ENCODE measurements at regions not wholly inside any gene's neighbourhood (a gene's known extent, or its start where the extent isn't known, plus 50 kb on each side); places are given as distances from the start of the nearest gene placed in this dataset.
A peak's percentile ranks its signal among the peaks of the same experiment; 100 is the strongest.

GRCh38 chr7:16978358-16979244, 96.8 kb upstream of the AGR3 start:
- no peak for DNase-seq (ENCODE audit: extremely low spot score)
- ChIA-PET POLR2A (no interaction called here), CTCF (interaction anchor here (0.7 to 2.1 kb wide), 7 partner anchors 9 to 669 kb away, joined by 3 to 4 read pairs (median 3); no protein-coding TSS in a partner anchor)
- no peak for TF ChIP-seq CTCF (IDR thresholded peaks at IDR 0.05; ENCODE audit: control extremely low read depth, extremely low read depth, low read depth, missing control alignments)

- DNase-seq (ENCODE audit: extremely low spot score): no peak
- ChIA-PET CTCF (interaction anchor here (1.1 to 4.9 kb wide), 5 partner anchors 11 to 667 kb away, joined by 3 to 30 read pairs (median 4); no protein-coding TSS in a partner anchor), POLR2A (no interaction called here)
- no peak for TF ChIP-seq CTCF (IDR thresholded peaks at IDR 0.05; ENCODE audit: control extremely low read depth, extremely low read depth, low read depth, missing control alignments)
Measured at GRCh38 chr7:16980539-16980938, 98.8 kb upstream of the AGR3 start.

GRCh38 chr7:16982640-16983350, 101.0 kb upstream of the AGR3 start:
- TF ChIP-seq CTCF (IDR thresholded peaks at IDR 0.05; ENCODE audit: control extremely low read depth, extremely low read depth, low read depth, missing control alignments): peak; percentile 88
- no peak for DNase-seq (ENCODE audit: extremely low spot score)
- ChIA-PET POLR2A (no interaction called here), CTCF (interaction anchor here (0.6 to 4.9 kb wide), 50 partner anchors 8 to 690 kb away, joined by 3 to 30 read pairs (median 4); partner anchors contain the start of gene AHR)

GRCh38 chr7:16984375-16984774, 102.6 kb upstream of the AGR3 start:
- POLR2A ChIA-PET: no interaction called here
- TF ChIP-seq CTCF (IDR thresholded peaks at IDR 0.05; ENCODE audit: control extremely low read depth, extremely low read depth, low read depth, missing control alignments): no peak
- CTCF ChIA-PET: interaction anchor here (1.2 to 3.5 kb wide), 6 partner anchors 9 to 313 kb away, joined by 4 to 22 read pairs (median 9); partner anchors contain the start of gene AHR
- no peak for DNase-seq (ENCODE audit: extremely low spot score)

GRCh38 chr7:16985621-16986020, 103.8 kb upstream of the AGR3 start:
- CTCF ChIA-PET: interaction anchor here (2.8 kb wide), 1 partner anchor 13 kb away, joined by 7 read pairs; no protein-coding TSS in a partner anchor

More at GRCh38 chr7:16985621-16986020, 103.8 kb upstream of the AGR3 start:
- TF ChIP-seq CTCF (IDR thresholded peaks at IDR 0.05; ENCODE audit: control extremely low read depth, extremely low read depth, low read depth, missing control alignments): no peak
- POLR2A ChIA-PET: no interaction called here
- no peak for DNase-seq (ENCODE audit: extremely low spot score)
